Natural killer cell treated with Interleukin-12 subunit alpha and Interleukin-12 subunit beta and Interleukin-15 and Interleukin-18, amount 100 ng/mL, for 72 hours (primary cell): ENCODE measurements at regions not wholly inside any gene's neighbourhood (a gene's known extent, or its start where the extent isn't known, plus 50 kb on each side); places are given as distances from the start of the nearest gene placed in this dataset.

Source experiments
- ATAC-seq, 2 donors: fragments of 150-1000 bp; cut with Tn5 transposase in 1 of 2; sonication (Bioruptor Pico), chemical (Tn5 transposase) in 1 of 2; 2 replicates each; pipeline ENCODE4 v1.10.0; 2021
- DNase-seq: peaks from one replicate; pipeline ENCODE4 v3.0.0; 2022; ENCODE audit warnings: low spot score
- H3K27ac Mint-ChIP-seq, 2 donors: 1 replicate in 1 of 2; 2 replicates in 1 of 2; pipeline ENCODE4 v1.8.0; 2022; ENCODE audit warnings: mixed read lengths in 2 of 2, mild to moderate bottlenecking in 1 of 2, moderate library complexity in 1 of 2
- H3K27me3 Mint-ChIP-seq, 2 donors: 1 replicate in 1 of 2; 2 replicates in 1 of 2; pipeline ENCODE4 v1.8.0; 2022; ENCODE audit warnings: mixed read lengths in 2 of 2
- H3K36me3 Mint-ChIP-seq: one replicate; pipeline ENCODE4 v1.8.0; 2022; ENCODE audit warnings: mixed read lengths
- H3K4me1 Mint-ChIP-seq, 2 donors: 1 replicate in 1 of 2; 2 replicates in 1 of 2; pipeline ENCODE4 v1.8.0; 2022; ENCODE audit warnings: low read depth in 2 of 2, mixed read lengths in 2 of 2, mild to moderate bottlenecking in 1 of 2
- H3K4me3 Mint-ChIP-seq: one replicate; pipeline ENCODE4 v1.8.0; 2022; ENCODE audit warnings: mixed read lengths
- H3K9me3 Mint-ChIP-seq: 2 replicates; pipeline ENCODE4 v1.8.0; 2022; ENCODE audit warnings: mixed read lengths

GRCh38 chr12:98369581-98369980 lies 145.8 kb upstream of the TMPO start:
- no peak overlapping the region for H3K27ac Mint-ChIP-seq
- H3K27me3 Mint-ChIP-seq = peaks cover 20 to 23% of the 10 kb centered on the region in 2 donors
- DNase-seq (no peak), ATAC-seq (no peak)
- H3K4me1 Mint-ChIP-seq = peaks cover 16 to 24% of the 10 kb centered on the region in 2 donors
- H3K9me3 Mint-ChIP-seq = no peaks in the 10 kb centered on the region
- H3K36me3 Mint-ChIP-seq = no peaks in the 10 kb centered on the region
- no peak overlapping the region for H3K4me3 Mint-ChIP-seq

GRCh38 chr12:98370976-98371375 lies 144.4 kb upstream of the TMPO start:
- Mint-ChIP-seq H3K27ac (no peak overlapping the region), H3K4me3 (peak overlapping the region; percentile 63), H3K36me3 (no peaks in the 10 kb centered on the region), H3K27me3 (peaks cover 19 to 26% of the 10 kb centered on the region in 2 donors), H3K9me3 (no peaks in the 10 kb centered on the region), H3K4me1 (peaks cover 16 to 24% of the 10 kb centered on the region in 2 donors)
- no peak for ATAC-seq
- DNase-seq = no peak

GRCh38 chr12:98371419-98371818 lies 144.0 kb upstream of the TMPO start:
- no peaks in the 10 kb centered on the region for H3K9me3 Mint-ChIP-seq
- peaks cover 16 to 24% of the 10 kb centered on the region in 2 donors for H3K4me1 Mint-ChIP-seq
- ATAC-seq = no peak
- peak overlapping the region; percentile 63 for H3K4me3 Mint-ChIP-seq
- H3K36me3 Mint-ChIP-seq = no peaks in the 10 kb centered on the region
- no peak overlapping the region for H3K27ac Mint-ChIP-seq
- H3K27me3 Mint-ChIP-seq = peaks cover 16 to 25% of the 10 kb centered on the region in 2 donors
- no peak for DNase-seq

- H3K27ac Mint-ChIP-seq = no peak overlapping the region
- no peak overlapping the region for H3K4me3 Mint-ChIP-seq
- H3K9me3 Mint-ChIP-seq = no peaks in the 10 kb centered on the region
- DNase-seq (no peak), ATAC-seq (no peak)
- peaks cover 16 to 24% of the 10 kb centered on the region in 2 donors for H3K4me1 Mint-ChIP-seq
- peaks cover 21 to 27% of the 10 kb centered on the region in 2 donors for H3K27me3 Mint-ChIP-seq
- H3K36me3 Mint-ChIP-seq = no peaks in the 10 kb centered on the region
Observed at GRCh38 chr12:98372340-98373024, 142.9 kb upstream of the TMPO start.

- ATAC-seq = no peak
- peaks cover 16 to 24% of the 10 kb centered on the region in 2 donors for H3K4me1 Mint-ChIP-seq
- H3K27ac Mint-ChIP-seq = no peak overlapping the region
- peaks cover 25 to 28% of the 10 kb centered on the region in 2 donors for H3K27me3 Mint-ChIP-seq
- no peaks in the 10 kb centered on the region for H3K9me3 Mint-ChIP-seq
- no peak for DNase-seq
- H3K4me3 Mint-ChIP-seq = no peak overlapping the region
- H3K36me3 Mint-ChIP-seq = no peaks in the 10 kb centered on the region
Observed at GRCh38 chr12:98373025-98373554, 142.3 kb upstream of the TMPO start.

GRCh38 chr12:98374007-98374406 lies 141.4 kb upstream of the TMPO start:
- Mint-ChIP-seq H3K27me3 (peaks cover 33 to 37% of the 10 kb centered on the region in 2 donors), H3K36me3 (no peaks in the 10 kb centered on the region), H3K27ac (no peak overlapping the region), H3K4me1 (peaks cover 16 to 24% of the 10 kb centered on the region in 2 donors), H3K9me3 (no peaks in the 10 kb centered on the region), H3K4me3 (no peak overlapping the region)
- DNase-seq (no peak), ATAC-seq (no peak)

GRCh38 chr12:98379106-98379505 lies 136.3 kb upstream of the TMPO start:
- DNase-seq (no peak), ATAC-seq (no peak)
- Mint-ChIP-seq H3K4me3 (no peak overlapping the region), H3K27ac (no peak overlapping the region), H3K27me3 (peaks cover 33 to 34% of the 10 kb centered on the region in 2 donors), H3K9me3 (no peaks in the 10 kb centered on the region), H3K36me3 (no peaks in the 10 kb centered on the region), H3K4me1 (no peaks in the 10 kb centered on the region)

- H3K9me3 Mint-ChIP-seq = no peaks in the 10 kb centered on the region
- no peak for ATAC-seq
- H3K27ac Mint-ChIP-seq = no peak overlapping the region
- no peaks in the 10 kb centered on the region for H3K36me3 Mint-ChIP-seq
- H3K27me3 Mint-ChIP-seq = peaks cover 13 to 16% of the 10 kb centered on the region in 2 donors
- no peak overlapping the region for H3K4me3 Mint-ChIP-seq
- DNase-seq = no peak
- H3K4me1 Mint-ChIP-seq = no peaks in the 10 kb centered on the region
Observed at GRCh38 chr12:98385641-98386040, 129.7 kb upstream of the TMPO start.

- no peak overlapping the region for H3K4me3 Mint-ChIP-seq
- H3K27me3 Mint-ChIP-seq = peaks cover 9 to 20% of the 10 kb centered on the region in 2 donors
- no peaks in the 10 kb centered on the region for H3K36me3 Mint-ChIP-seq
- no peak overlapping the region for H3K27ac Mint-ChIP-seq
- DNase-seq (no peak), ATAC-seq (no peak)
- H3K9me3 Mint-ChIP-seq = no peaks in the 10 kb centered on the region
- no peaks in the 10 kb centered on the region for H3K4me1 Mint-ChIP-seq
Observed at GRCh38 chr12:98387444-98387843, 127.9 kb upstream of the TMPO start.

- Mint-ChIP-seq H3K36me3 (no peaks in the 10 kb centered on the region), H3K4me1 (no peaks in the 10 kb centered on the region), H3K27me3 (peaks cover 12 to 20% of the 10 kb centered on the region in 2 donors), H3K4me3 (no peak overlapping the region), H3K9me3 (no peaks in the 10 kb centered on the region), H3K27ac (no peak overlapping the region)
- no peak for DNase-seq
- no peak for ATAC-seq
Observed at GRCh38 chr12:98388126-98388525, 127.3 kb upstream of the TMPO start.

- Mint-ChIP-seq H3K27me3 (peaks cover 9 to 20% of the 10 kb centered on the region in 2 donors), H3K9me3 (no peaks in the 10 kb centered on the region), H3K27ac (no peak overlapping the region), H3K36me3 (no peaks in the 10 kb centered on the region), H3K4me1 (no peaks in the 10 kb centered on the region), H3K4me3 (no peak overlapping the region)
- DNase-seq = no peak
- ATAC-seq = no peak
Observed at GRCh38 chr12:98389593-98389992, 125.8 kb upstream of the TMPO start.

- peak; percentile 88 to 91 for ATAC-seq
- H3K27ac Mint-ChIP-seq = peak overlapping the region; percentile 25 to 88
- no peaks in the 10 kb centered on the region for H3K36me3 Mint-ChIP-seq
- no peaks in the 10 kb centered on the region for H3K9me3 Mint-ChIP-seq
- peaks cover 0 to 2% of the 10 kb centered on the region in 2 donors for H3K27me3 Mint-ChIP-seq
- H3K4me3 Mint-ChIP-seq = peak overlapping the region; percentile 85
- peaks cover 21 to 23% of the 10 kb centered on the region in 2 donors for H3K4me1 Mint-ChIP-seq
- DNase-seq = peak; percentile 80
Observed at GRCh38 chr12:98397323-98398105, 117.9 kb upstream of the TMPO start.

- peak; percentile 86 to 92 for ATAC-seq
- no peaks in the 10 kb centered on the region for H3K27me3 Mint-ChIP-seq
- H3K9me3 Mint-ChIP-seq = no peaks in the 10 kb centered on the region
- peak; percentile 84 for DNase-seq
- peak overlapping the region; percentile 60 to 87 for H3K27ac Mint-ChIP-seq
- no peaks in the 10 kb centered on the region for H3K36me3 Mint-ChIP-seq
- peaks cover 21 to 28% of the 10 kb centered on the region in 2 donors for H3K4me1 Mint-ChIP-seq
- H3K4me3 Mint-ChIP-seq = peak overlapping the region; percentile 48
Observed at GRCh38 chr12:98399532-98399931, 115.9 kb upstream of the TMPO start.

GRCh38 chr12:98401427-98401826 lies 114.0 kb upstream of the TMPO start:
- no peak overlapping the region for H3K4me3 Mint-ChIP-seq
- H3K9me3 Mint-ChIP-seq = no peaks in the 10 kb centered on the region
- H3K27me3 Mint-ChIP-seq = no peaks in the 10 kb centered on the region
- DNase-seq (no peak), ATAC-seq (no peak)
- H3K4me1 Mint-ChIP-seq = peaks cover 29 to 37% of the 10 kb centered on the region in 2 donors
- H3K36me3 Mint-ChIP-seq = no peaks in the 10 kb centered on the region
- H3K27ac Mint-ChIP-seq = no peak overlapping the region
